SK-N-SH (cell line): ENCODE measurements at regions not wholly inside any gene's neighbourhood (a gene's known extent, or its start where the extent isn't known, plus 50 kb on each side); places are given as distances from the start of the nearest gene placed in this dataset.

Experiments used
- CTCF ChIA-PET: fragments of 300-600, 350-600 bp; formaldehyde crosslinking; extraction: SDS; loops from one replicate; lab custom pipeline; 2021; lab: Yijun Ruan, JAX
- POLR2A ChIA-PET: fragments of 350-600 bp; sonication (Branson Sonifier 250); formaldehyde crosslinking; extraction: SDS; loops from one replicate; lab custom pipeline; 2020; ENCODE audit warnings: antibody characterized with exemption, inconsistent platforms; lab: Yijun Ruan, JAX
- DNase-seq: peaks from one replicate; pipeline ENCODE4 v3.0.0; 2012
- H2AFZ ChIP-seq: fragments of 200-600 bp; sonication (generic); 2 replicates; pipeline ENCODE4 v1.8.1; 2016; ENCODE audit warnings: antibody characterized with exemption, mild to moderate bottlenecking, low read depth
- H3F3A ChIP-seq: fragments of 200-600 bp; sonication (generic); replicated peaks from 2 replicates; pipeline ENCODE3; 2016; ENCODE audit warnings: antibody characterized with exemption, mild to moderate bottlenecking; ENCODE audit not compliant: insufficient read depth
- H3K27ac ChIP-seq, 2 experiments: fragments of 200-500 bp in 1 of 2; fragments of 200-600 bp in 1 of 2; sonication (Bioruptor generic) in 1 of 2; sonication (generic), shearing (Covaris generic) in 1 of 2; 2 replicates each; pipeline versions ENCODE4 v1.5.1 to v1.6.1; 2014 to 2016; ENCODE audit warnings: low read depth in 2 of 2, inconsistent platforms in 1 of 2, low read length in 1 of 2, mild to moderate bottlenecking in 1 of 2, mixed read lengths in 1 of 2
- H3K27me3 ChIP-seq: fragments of 200-600 bp; sonication (generic), shearing (Covaris generic); 2 replicates; pipeline ENCODE4 v1.6.1; 2016; ENCODE audit warnings: mixed run types; ENCODE audit not compliant: insufficient read depth
- H3K36me3 ChIP-seq, 2 experiments: fragments of 200-500 bp in 1 of 2; fragments of 200-600 bp in 1 of 2; sonication (Bioruptor generic) in 1 of 2; sonication (generic) in 1 of 2; replicated peaks in 1 of 2; 2 replicates each; pipeline versions ENCODE3 to v1.5.1; 2014 to 2016; ENCODE audit warnings: low read length in 1 of 2, mild to moderate bottlenecking in 1 of 2; ENCODE audit not compliant: insufficient read depth in 2 of 2, control insufficient read depth in 1 of 2
- H3K4me1 ChIP-seq, 2 experiments: fragments of 200-500 bp in 1 of 2; fragments of 200-600 bp in 1 of 2; sonication (Bioruptor generic) in 1 of 2; sonication (generic), shearing (Covaris generic) in 1 of 2; 2 replicates each; pipeline versions ENCODE4 v1.5.1 to v1.6.1; 2014 to 2016; ENCODE audit warnings: low read depth in 1 of 2, low read length in 1 of 2, mixed run types in 1 of 2; ENCODE audit not compliant: insufficient read depth in 2 of 2, control insufficient read depth in 1 of 2
- H3K4me2 ChIP-seq: fragments of 200-600 bp; sonication (generic), shearing (Covaris generic); 2 replicates; pipeline ENCODE4 v1.6.1; 2017; ENCODE audit warnings: mixed run types
- H3K4me3 ChIP-seq, 2 experiments: fragments of 200-500 bp in 1 of 2; fragments of 200-600 bp in 1 of 2; sonication (Bioruptor generic) in 1 of 2; sonication (generic), shearing (Covaris generic) in 1 of 2; 2 replicates each; pipeline versions ENCODE4 v1.5.1 to v1.8.1; 2014 to 2016; ENCODE audit warnings: low read depth in 2 of 2, inconsistent platforms in 1 of 2, low read length in 1 of 2, mild to moderate bottlenecking in 1 of 2, mixed read lengths in 1 of 2, moderate library complexity in 1 of 2
- H3K79me2 ChIP-seq: fragments of 200-600 bp; sonication (generic); 2 replicates; pipeline ENCODE4 v1.8.1; 2017; ENCODE audit warnings: mild to moderate bottlenecking; ENCODE audit not compliant: insufficient read depth
- H3K9ac ChIP-seq: fragments of 200-600 bp; sonication (generic); 2 replicates; pipeline ENCODE4 v1.6.1; 2017; ENCODE audit warnings: mixed run types
- H3K9me2 ChIP-seq: fragments of 200-600 bp; sonication (generic); 2 replicates; pipeline ENCODE4 v1.6.1; 2017; ENCODE audit warnings: mixed run types
- H3K9me3 ChIP-seq: fragments of 200-600 bp; sonication (generic); 2 replicates; pipeline ENCODE4 v1.6.1; 2017; ENCODE audit warnings: mixed run types, mild to moderate bottlenecking, moderate library complexity
- H4K20me1 ChIP-seq: fragments of 200-600 bp; sonication (generic); 2 replicates; pipeline ENCODE4 v1.6.1; 2017; ENCODE audit warnings: mild to moderate bottlenecking, mixed run types; ENCODE audit not compliant: insufficient read depth
- EZH2phosphoT487 ChIP-seq: fragments of 200-600 bp; sonication (generic); IDR thresholded peaks from 2 replicates; pipeline ENCODE4 v1.6.1; 2017; ENCODE audit warnings: low read depth, mixed run types, mild to moderate bottlenecking, antibody characterized with exemption, moderate library complexity, borderline replicate concordance
- FOSL2 ChIP-seq: IDR thresholded peaks from 2 replicates; pipeline ENCODE4 v1.4.0; 2012; ENCODE audit warnings: low read depth, mild to moderate bottlenecking, moderate library complexity, borderline replicate concordance
- NRF1 ChIP-seq: IDR thresholded peaks from 2 replicates; pipeline ENCODE4 v1.6.1; 2012; ENCODE audit warnings: low read depth, mild to moderate bottlenecking, low read length
- WGBS: methylation state at CpG from one replicate; pipeline ENCODE4 v1.1.6; 2017; ENCODE audit warnings: low lambda C conversion rate; 5-methylcytosine and 5-hydroxymethylcytosine counted together
- TF ChIP-seq, protein P1 (sequence below): IDR thresholded peaks from 2 replicates; pipeline ENCODE4 v1.4.0; 2012; ENCODE audit warnings: low read depth, borderline replicate concordance
- TF ChIP-seq, protein P2 (sequence below): IDR thresholded peaks from 2 replicates; pipeline ENCODE4; 2012
- TF ChIP-seq, protein P3 (sequence below): IDR thresholded peaks from 2 replicates; pipeline ENCODE4 v1.4.0; 2012; ENCODE audit warnings: low read depth
- TF ChIP-seq, protein P4 (sequence below): IDR thresholded peaks from 2 replicates; pipeline ENCODE4 v1.6.1; 2012; ENCODE audit warnings: mild to moderate bottlenecking, low read depth, low read length, moderate library complexity
- TF ChIP-seq, protein P5 (sequence below): fragments of 150-350 bp; IDR thresholded peaks from 2 replicates; pipeline ENCODE4 v1.6.1; 2017; ENCODE audit warnings: antibody characterized with exemption, low read length, low read depth, borderline replicate concordance

DNA sequence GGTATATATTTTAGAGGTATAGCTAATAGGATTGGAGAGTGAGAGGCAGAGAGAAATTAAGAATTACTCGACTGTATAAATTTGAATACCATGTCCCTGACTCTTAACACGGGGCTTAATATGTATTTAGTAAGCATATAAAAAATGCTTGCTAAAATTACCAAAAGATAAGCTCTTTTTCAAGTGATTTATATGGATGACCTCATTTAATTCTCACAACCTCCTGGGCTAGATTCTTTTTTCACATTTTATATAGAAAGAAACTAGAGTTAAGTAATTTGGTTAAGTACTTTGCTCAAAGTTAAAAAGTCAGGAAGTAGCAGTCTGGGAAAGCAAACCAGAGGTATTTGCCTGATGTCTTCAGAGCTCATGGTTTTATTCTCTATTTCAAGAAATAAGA lies 963.5 kb upstream of the SOX9 start:
- no peaks in the 10 kb centered on the region for H3K27me3 ChIP-seq
- no peaks in the 10 kb centered on the region for H4K20me1 ChIP-seq
- no peak overlapping the region for H3K9ac ChIP-seq
- H3F3A ChIP-seq: no peaks in the 10 kb centered on the region
- ChIA-PET POLR2A (no interaction called here), CTCF (interaction anchor here (0.6 kb wide), 1 partner anchor 98 kb away, joined by 3 read pairs; no protein-coding TSS in a partner anchor)
- no peak overlapping the region for H2AFZ ChIP-seq
- no peak overlapping the region for H3K27ac ChIP-seq
- no peaks in the 10 kb centered on the region for H3K36me3 ChIP-seq
- 46% methylated on average over 2 of the region's 2 CpGs for WGBS
- TF ChIP-seq, protein P1, sequence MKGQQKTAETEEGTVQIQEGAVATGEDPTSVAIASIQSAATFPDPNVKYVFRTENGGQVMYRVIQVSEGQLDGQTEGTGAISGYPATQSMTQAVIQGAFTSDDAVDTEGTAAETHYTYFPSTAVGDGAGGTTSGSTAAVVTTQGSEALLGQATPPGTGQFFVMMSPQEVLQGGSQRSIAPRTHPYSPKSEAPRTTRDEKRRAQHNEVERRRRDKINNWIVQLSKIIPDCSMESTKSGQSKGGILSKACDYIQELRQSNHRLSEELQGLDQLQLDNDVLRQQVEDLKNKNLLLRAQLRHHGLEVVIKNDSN: no peak
- TF ChIP-seq, protein P2, sequence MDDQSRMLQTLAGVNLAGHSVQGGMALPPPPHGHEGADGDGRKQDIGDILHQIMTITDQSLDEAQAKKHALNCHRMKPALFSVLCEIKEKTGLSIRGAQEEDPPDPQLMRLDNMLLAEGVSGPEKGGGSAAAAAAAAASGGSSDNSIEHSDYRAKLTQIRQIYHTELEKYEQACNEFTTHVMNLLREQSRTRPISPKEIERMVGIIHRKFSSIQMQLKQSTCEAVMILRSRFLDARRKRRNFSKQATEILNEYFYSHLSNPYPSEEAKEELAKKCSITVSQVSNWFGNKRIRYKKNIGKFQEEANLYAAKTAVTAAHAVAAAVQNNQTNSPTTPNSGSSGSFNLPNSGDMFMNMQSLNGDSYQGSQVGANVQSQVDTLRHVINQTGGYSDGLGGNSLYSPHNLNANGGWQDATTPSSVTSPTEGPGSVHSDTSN: no peak
- TF ChIP-seq EZH2phosphoT487 (no peak), FOSL2 (no peak)
- TF ChIP-seq, protein P3, sequence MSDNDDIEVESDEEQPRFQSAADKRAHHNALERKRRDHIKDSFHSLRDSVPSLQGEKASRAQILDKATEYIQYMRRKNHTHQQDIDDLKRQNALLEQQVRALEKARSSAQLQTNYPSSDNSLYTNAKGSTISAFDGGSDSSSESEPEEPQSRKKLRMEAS: no peak
- TF ChIP-seq, protein P4, sequence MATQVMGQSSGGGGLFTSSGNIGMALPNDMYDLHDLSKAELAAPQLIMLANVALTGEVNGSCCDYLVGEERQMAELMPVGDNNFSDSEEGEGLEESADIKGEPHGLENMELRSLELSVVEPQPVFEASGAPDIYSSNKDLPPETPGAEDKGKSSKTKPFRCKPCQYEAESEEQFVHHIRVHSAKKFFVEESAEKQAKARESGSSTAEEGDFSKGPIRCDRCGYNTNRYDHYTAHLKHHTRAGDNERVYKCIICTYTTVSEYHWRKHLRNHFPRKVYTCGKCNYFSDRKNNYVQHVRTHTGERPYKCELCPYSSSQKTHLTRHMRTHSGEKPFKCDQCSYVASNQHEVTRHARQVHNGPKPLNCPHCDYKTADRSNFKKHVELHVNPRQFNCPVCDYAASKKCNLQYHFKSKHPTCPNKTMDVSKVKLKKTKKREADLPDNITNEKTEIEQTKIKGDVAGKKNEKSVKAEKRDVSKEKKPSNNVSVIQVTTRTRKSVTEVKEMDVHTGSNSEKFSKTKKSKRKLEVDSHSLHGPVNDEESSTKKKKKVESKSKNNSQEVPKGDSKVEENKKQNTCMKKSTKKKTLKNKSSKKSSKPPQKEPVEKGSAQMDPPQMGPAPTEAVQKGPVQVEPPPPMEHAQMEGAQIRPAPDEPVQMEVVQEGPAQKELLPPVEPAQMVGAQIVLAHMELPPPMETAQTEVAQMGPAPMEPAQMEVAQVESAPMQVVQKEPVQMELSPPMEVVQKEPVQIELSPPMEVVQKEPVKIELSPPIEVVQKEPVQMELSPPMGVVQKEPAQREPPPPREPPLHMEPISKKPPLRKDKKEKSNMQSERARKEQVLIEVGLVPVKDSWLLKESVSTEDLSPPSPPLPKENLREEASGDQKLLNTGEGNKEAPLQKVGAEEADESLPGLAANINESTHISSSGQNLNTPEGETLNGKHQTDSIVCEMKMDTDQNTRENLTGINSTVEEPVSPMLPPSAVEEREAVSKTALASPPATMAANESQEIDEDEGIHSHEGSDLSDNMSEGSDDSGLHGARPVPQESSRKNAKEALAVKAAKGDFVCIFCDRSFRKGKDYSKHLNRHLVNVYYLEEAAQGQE: no peak
- TF ChIP-seq, protein P5, sequence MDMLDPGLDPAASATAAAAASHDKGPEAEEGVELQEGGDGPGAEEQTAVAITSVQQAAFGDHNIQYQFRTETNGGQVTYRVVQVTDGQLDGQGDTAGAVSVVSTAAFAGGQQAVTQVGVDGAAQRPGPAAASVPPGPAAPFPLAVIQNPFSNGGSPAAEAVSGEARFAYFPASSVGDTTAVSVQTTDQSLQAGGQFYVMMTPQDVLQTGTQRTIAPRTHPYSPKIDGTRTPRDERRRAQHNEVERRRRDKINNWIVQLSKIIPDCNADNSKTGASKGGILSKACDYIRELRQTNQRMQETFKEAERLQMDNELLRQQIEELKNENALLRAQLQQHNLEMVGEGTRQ: no peak
- TF ChIP-seq, all 33 proteins: peak for 0
- Histone ChIP-seq H3K79me2 (no peaks in the 10 kb centered on the region), H3K4me3 (no peak overlapping the region), H3K4me1 (no peaks in the 10 kb centered on the region), H3K9me3 (no peaks in the 10 kb centered on the region), H3K4me2 (no peak overlapping the region), H3K9me2 (no peaks in the 10 kb centered on the region)
- DNase-seq: no peak

DNA sequence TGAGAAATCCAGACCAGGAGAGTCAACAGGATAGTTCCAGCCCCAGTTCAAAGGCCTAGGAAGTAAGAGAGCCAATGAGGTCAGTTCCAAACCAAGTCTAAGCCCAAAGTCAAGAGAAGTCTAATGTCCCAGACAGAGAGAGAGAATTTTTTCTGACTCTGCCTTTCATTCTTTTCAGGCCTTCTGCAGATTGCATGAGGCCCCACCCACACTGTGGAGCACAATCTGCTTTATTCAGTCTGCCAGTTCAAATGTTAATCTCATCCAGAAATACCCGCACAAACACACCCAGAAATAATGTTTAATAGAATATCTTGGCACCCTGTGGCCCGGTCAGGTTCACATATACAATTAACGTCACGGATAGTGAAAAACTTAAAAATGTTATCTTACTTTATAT lies 962.4 kb upstream of the SOX9 start:
- Histone ChIP-seq H3K4me3 (no peak overlapping the region), H3K4me1 (peaks cover 0 to 4% of the 10 kb centered on the region in 2 experiments; a peak in 2 of 4 replicates), H3F3A (no peaks in the 10 kb centered on the region), H4K20me1 (no peaks in the 10 kb centered on the region), H3K9ac (no peak overlapping the region), H3K79me2 (no peaks in the 10 kb centered on the region), H3K27me3 (no peaks in the 10 kb centered on the region), H3K36me3 (no peaks in the 10 kb centered on the region), H3K27ac (no peak overlapping the region), H2AFZ (no peak overlapping the region), H3K9me2 (no peaks in the 10 kb centered on the region), H3K9me3 (no peaks in the 10 kb centered on the region), H3K4me2 (no peak overlapping the region)
- 83% methylated on average over 4 of the region's 4 CpGs for WGBS
- CTCF ChIA-PET: no interaction called here
- POLR2A ChIA-PET: no interaction called here
- TF ChIP-seq, protein P3: no peak
- no peak for TF ChIP-seq NRF1
- DNase-seq: no peak
